ENCODE measurements at regions not wholly inside any gene's neighbourhood (a gene's known extent, or its start where the extent isn't known, plus 50 kb on each side); places are given as distances from the start of the nearest gene placed in this dataset.

- DNase-seq (ENCODE audit: low read depth, low spot score), result no peak
- TF ChIP-seq SIN3A (IDR thresholded peaks at IDR 0.05; ENCODE audit: borderline replicate concordance, insufficient read depth, low read depth, low read length), result no peak
- no peak for TF ChIP-seq TCF7L2 (IDR thresholded peaks at IDR 0.05; ENCODE audit: low read depth, low read length)
- no peak for TF ChIP-seq REST (IDR thresholded peaks at IDR 0.05; ENCODE audit: insufficient read depth in 1 of 2, low read depth in 2 of 2, low read length in 1 of 2)
- H3K27me3 ChIP-seq (ENCODE audit: control insufficient read depth, insufficient read depth, low read length), result peaks cover 15% of the 10 kb centered on the region
- H3K27ac ChIP-seq (ENCODE audit: low read length), result no peak overlapping the region
- ChIA-PET CTCF (no interaction called here), POLR2A (no interaction called here)
- ATAC-seq, result no peak
- H3K9me3 ChIP-seq (ENCODE audit: control insufficient read depth, insufficient read depth, low read depth, low read length), result no peaks in the 10 kb centered on the region
- intact Hi-C loops (cut with micrococcal nuclease; ENCODE audit: unreplicated experiment) (no loop called here), in situ Hi-C loops (cut with HindIII; ENCODE audit: low pct_unique_long_range_greater_than_20kb, low sequenced_read_pairs) (no loop called here)
- no TSS peak for BruUV-seq (replicated peaks)
- H3K4me3 ChIP-seq (ENCODE audit: low read depth in 2 of 2, low read length in 2 of 2), result no peak overlapping the region
- no peaks in the 10 kb centered on the region for H3K4me1 ChIP-seq (ENCODE audit: control insufficient read depth, insufficient read depth, low read length)
- H3K36me3 ChIP-seq (ENCODE audit: control insufficient read depth, insufficient read depth, low read length), result no peaks in the 10 kb centered on the region
These were observed 50.8 kb upstream of the MYLIP start for GRCh38 chr6:16078064-16078463.

GRCh38 chr6:16069671-16070070 lies 59.2 kb upstream of the MYLIP start:
- no TSS peak for BruUV-seq (replicated peaks)
- DNase-seq (ENCODE audit: low read depth, low spot score) (no peak), ATAC-seq (no peak)
- in situ Hi-C loops (cut with HindIII; ENCODE audit: low pct_unique_long_range_greater_than_20kb, low sequenced_read_pairs), result no loop called here
- intact Hi-C loops (cut with micrococcal nuclease; ENCODE audit: unreplicated experiment), result no loop called here
- no peaks in the 10 kb centered on the region for H3K4me1 ChIP-seq (ENCODE audit: control insufficient read depth, insufficient read depth, low read length)
- H3K9me3 ChIP-seq (ENCODE audit: control insufficient read depth, insufficient read depth, low read depth, low read length), result no peaks in the 10 kb centered on the region
- no peak overlapping the region for H3K27ac ChIP-seq (ENCODE audit: low read length)
- H3K27me3 ChIP-seq (ENCODE audit: control insufficient read depth, insufficient read depth, low read length), result peaks cover 2% of the 10 kb centered on the region; the same call in 1 of the 2 replicates
- POLR2A ChIA-PET, result no interaction called here
- H3K4me3 ChIP-seq (ENCODE audit: low read depth in 2 of 2, low read length in 2 of 2), result no peak overlapping the region
- TF ChIP-seq TCF7L2 (IDR thresholded peaks at IDR 0.05; ENCODE audit: low read depth, low read length), result no peak
- TF ChIP-seq CTCF (IDR thresholded peaks at IDR 0.05), result no peak
- TF ChIP-seq POLR2AphosphoS5 (IDR thresholded peaks at IDR 0.05; ENCODE audit: low read depth, low read length), result no peak
- H3K36me3 ChIP-seq (ENCODE audit: control insufficient read depth, insufficient read depth, low read length), result no peaks in the 10 kb centered on the region
- CTCF ChIA-PET, result no interaction called here

DNA sequence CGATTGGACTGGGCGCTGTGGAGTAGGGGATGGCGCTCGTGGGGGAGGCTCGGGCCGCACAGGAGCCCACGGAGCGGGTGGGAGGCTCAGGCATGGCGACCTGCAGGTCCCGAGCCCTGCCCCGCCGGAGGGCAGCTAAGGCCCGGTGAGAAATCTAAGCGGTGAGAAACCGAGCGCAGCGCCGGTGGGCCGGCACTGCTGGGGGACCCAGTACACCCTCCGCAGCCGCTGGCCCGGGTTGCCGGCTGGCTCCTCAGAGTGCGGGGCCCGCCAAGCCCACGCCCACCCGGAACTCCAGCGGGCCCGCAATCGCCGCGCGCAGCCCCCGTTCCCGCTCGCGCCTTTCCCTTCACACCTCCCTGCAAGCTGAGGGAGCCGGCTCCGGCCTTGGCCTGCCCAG lies 59.7 kb upstream of the MYLIP start:
- in situ Hi-C loops (cut with HindIII; ENCODE audit: low pct_unique_long_range_greater_than_20kb, low sequenced_read_pairs), result no loop called here
- no peaks in the 10 kb centered on the region for H3K9me3 ChIP-seq (ENCODE audit: control insufficient read depth, insufficient read depth, low read depth, low read length)
- BruUV-seq (replicated peaks), result no TSS peak
- H3K36me3 ChIP-seq (ENCODE audit: control insufficient read depth, insufficient read depth, low read length), result no peaks in the 10 kb centered on the region
- peaks cover 2% of the 10 kb centered on the region; the same call in 1 of the 2 replicates for H3K27me3 ChIP-seq (ENCODE audit: control insufficient read depth, insufficient read depth, low read length)
- H3K4me1 ChIP-seq (ENCODE audit: control insufficient read depth, insufficient read depth, low read length), result no peaks in the 10 kb centered on the region
- TF ChIP-seq REST (IDR thresholded peaks at IDR 0.05; ENCODE audit: insufficient read depth in 1 of 2, low read depth in 2 of 2, low read length in 1 of 2), result no peak
- no peak for TF ChIP-seq CTCF (IDR thresholded peaks at IDR 0.05)
- no peak for TF ChIP-seq SIN3A (IDR thresholded peaks at IDR 0.05; ENCODE audit: borderline replicate concordance, insufficient read depth, low read depth, low read length)
- ATAC-seq (no peak), DNase-seq (ENCODE audit: low read depth, low spot score) (no peak)
- CTCF ChIA-PET, result no interaction called here
- intact Hi-C loops (cut with micrococcal nuclease; ENCODE audit: unreplicated experiment), result no loop called here
- no peak overlapping the region for H3K27ac ChIP-seq (ENCODE audit: low read length)
- H3K4me3 ChIP-seq (ENCODE audit: low read depth in 2 of 2, low read length in 2 of 2), result no peak overlapping the region
- POLR2A ChIA-PET, result no interaction called here

Measured in Panc1 (cell line).